Bone marrow (tissue), 2 donors: ENCODE measurements at regions not wholly inside any gene's neighbourhood (a gene's known extent, or its start where the extent isn't known, plus 50 kb on each side); places are given as distances from the start of the nearest gene placed in this dataset.
"Not testable (repeated sequence)": the region's sequence is repeated elsewhere in the genome, so short reads cannot be mapped to it uniquely, and the experiment has no call there.

ENCODE experiments used
- DNase-seq, 2 donors: peaks; one replicate each; lab custom pipeline; 2025; lab: John Stamatoyannopoulos, UW

- DNase-seq, result no peak
These were observed 392.8 kb downstream of the PTH2R start for GRCh38 chr2:208799397-208799796.

DNA sequence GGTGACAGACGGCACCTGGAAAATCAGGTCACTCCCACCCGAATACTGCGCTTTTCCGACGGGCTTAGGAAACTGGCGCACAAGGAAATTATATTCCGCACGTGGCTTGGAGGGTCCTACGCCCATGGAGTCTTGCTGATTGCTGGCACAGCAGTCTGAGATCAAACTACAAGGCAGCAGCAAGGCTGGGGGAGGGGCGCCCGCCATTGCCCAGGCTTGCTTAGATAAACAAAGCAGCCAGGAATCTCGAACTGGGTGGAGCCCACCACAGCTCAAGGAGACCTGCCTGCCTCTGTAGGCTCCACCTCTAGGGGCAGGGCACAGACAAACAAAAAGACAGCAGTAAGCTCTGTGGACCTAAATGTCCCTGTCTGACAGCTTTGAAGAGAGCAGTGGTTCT lies 394.3 kb downstream of the PTH2R start:
- not testable (repeated sequence) for DNase-seq

DNA sequence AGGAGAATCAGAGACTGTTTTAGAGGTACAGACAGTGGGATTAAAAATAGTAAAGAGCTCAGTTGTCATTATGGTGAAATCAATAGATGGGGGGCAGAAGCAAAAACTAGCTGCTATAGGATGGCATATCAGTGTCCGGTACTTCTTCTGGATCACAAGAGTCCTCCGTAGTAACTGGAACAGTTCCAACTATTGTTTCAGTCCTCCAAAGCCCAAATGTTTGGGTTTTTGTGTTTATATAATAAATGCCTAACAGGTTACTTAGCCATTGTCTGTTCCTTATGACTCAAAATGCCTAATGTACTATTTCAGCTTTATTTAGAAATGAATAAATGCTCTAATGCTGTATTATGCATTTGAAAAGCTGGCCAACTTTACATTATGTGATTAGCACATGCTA lies 401.2 kb downstream of the PTH2R start:
- no peak for DNase-seq

DNA sequence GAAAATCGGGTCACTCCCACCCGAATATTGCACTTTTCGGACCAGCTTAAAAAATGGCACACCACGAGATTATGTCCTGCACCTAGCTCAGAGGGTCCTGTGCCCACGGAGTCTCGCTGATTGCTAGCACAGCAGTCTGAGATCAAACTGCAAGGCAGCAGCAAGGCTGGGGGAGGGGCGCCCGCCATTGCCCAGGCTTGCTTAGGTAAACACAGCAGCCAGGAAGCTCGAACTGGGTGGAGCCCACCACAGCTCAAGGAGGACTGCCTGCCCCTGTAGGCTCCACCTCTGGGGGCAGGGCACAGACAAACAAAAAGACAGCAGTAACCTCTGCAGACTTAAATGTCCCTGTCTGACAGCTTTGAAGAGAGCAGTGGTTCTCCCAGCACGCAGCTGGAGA lies 405.3 kb downstream of the PTH2R start:
- not testable (repeated sequence) for DNase-seq

DNA sequence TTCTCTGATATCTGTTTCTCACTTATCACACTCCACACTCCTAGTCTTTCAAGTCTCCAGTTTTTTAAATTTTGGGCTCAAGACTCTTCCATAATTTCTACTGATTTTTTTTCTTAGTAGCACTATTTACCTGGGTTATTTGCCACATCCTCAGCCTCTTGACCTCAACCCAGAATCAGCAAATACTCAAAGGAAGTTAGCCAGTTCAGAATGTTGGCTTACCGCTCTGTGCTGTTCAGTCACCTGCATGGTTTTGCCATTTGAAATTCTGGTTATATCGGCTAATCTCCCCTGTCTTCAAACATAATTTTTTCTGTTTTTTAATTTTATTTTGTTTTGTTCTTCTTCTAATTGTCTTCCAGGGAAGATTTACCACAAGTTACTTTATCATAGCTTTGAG lies 412.6 kb downstream of the PTH2R start:
- DNase-seq, result no peak

- no peak for DNase-seq
These were observed 413.6 kb downstream of the PTH2R start for GRCh38 chr2:208820014-208820688.

GRCh38 chr2:208827109-208827508 lies 420.5 kb downstream of the PTH2R start:
- DNase-seq, result no peak

DNA sequence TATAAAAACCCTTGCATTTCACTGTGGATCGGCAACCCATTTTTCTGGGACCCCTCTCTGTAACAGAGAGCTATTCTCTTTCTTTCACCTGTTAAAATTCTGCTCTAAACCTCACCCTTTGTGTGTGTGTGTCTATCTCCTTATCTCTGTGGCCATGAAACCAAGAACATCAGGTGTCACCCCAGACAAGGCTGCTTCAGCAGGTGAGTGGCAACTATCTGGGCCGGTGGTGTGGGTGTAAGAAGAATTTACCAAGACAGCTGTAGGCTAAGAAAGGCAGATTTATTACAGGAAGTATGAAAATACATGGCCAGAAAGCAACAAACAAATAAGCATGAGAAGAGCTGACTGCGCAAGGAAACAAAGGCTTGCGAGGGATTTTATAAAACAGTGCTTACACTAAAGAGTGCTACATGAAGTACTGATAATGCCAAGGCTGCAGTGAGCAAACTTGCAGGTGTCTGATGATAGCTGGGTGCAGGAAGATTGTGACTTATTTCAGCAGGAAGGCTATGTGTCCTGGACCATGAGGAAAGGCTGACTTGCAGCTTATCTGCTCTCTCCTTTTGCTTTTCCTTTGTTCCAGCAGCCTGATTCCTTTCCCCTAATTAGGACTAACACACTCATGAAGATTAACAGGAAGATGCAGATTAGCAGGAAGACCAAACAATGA lies 421.1 kb downstream of the PTH2R start:
- no peak for DNase-seq

DNA sequence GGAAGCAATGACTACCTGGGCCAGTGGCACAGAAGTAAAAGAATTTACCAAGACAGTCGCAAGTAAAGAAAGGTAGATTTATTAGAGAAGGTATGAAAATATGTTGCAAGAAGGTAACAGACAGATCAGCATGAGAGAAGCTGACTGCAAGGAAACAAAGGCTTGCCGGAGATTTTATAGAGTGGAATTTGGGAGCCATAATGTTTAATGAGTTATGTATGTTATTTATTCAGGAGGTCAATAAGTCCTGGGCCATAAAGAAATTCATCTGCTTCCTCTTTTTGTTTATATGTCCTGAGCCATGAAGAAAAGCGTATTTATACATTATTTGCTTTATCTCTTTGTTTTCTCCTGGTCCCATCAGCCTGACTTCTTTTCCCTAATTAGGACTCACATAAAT lies 423.6 kb downstream of the PTH2R start:
- no peak for DNase-seq

DNA sequence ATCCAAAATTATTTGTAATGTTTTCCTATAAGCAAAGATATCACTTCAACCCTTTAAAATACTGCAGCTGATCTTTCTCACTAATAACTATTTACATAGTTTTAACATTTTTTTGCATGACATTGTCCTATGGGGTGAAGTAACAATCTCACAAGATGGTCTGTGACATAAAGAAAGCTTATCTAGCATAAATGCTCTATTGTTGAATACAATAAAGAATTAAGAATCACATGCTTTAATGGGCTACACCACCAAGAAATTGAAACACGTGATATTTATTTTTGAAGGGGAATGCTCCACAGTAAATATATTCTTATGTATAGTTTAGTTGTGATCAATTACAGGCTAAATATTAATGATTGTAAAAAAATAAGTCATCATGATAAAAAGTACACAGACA lies 441.1 kb downstream of the PTH2R start:
- no peak for DNase-seq

DNA sequence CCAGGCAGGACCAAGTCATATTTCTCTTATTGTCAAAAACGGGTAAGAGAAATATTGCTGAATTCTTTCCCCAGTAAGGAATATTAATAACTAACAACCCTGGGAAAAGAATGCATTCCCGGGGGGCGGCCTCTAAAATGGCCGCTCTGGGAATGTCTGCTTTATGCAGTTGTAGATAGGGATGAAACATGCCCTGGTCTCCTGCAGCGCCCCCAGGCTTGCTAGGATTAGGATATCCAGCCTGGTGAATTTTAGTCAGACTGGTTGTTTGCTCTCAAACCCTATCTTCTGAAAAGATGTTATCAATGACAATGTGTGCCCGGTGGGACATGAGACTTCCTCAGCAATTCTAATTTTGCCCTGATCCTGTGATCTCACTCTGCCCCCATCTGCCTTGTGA lies 448.1 kb downstream of the PTH2R start:
- no peak for DNase-seq

GRCh38 chr2:208867374-208867773 lies 460.8 kb downstream of the PTH2R start:
- DNase-seq, result no peak

DNA sequence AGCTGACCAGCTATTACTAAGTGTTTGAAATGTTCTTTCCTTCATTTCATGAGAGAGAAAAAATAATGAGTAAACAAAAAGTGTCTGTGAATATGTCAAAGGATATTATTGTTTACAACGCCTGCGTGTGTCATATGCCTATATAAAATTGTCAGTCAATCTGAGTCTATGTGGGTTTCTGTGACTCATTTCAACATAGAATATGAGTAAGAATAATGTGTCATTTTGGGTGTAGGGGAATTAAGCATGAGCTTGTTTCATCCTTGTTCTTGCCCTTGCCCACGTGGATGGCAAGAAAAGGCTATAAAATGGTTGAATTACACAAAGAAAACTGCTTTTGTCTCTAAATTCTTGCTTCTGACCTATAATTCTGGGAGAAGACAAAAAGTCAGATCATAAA lies 466.0 kb downstream of the PTH2R start:
- DNase-seq, result no peak

DNA sequence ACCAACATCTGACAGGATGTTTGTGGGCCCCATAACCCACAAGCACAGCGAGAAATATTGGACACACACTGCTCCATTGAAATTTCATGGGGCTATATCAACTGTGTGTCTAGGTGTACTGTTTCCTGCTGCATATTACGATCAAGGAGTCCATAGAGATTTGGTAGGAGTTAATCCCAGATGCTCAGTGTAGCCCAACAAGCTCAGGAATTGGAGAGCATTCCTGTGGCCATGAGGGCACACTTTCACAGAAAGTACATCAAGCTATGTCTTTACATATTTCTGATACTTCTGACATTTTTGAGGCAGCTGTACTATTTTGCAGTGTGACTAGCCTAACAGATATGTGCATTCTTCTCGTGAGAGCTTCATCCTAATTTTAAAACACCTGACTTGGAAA lies 473.1 kb downstream of the PTH2R start:
- DNase-seq, result no peak

- DNase-seq, result no peak
These were observed 473.6 kb downstream of the PTH2R start for GRCh38 chr2:208880171-208880570.

DNA sequence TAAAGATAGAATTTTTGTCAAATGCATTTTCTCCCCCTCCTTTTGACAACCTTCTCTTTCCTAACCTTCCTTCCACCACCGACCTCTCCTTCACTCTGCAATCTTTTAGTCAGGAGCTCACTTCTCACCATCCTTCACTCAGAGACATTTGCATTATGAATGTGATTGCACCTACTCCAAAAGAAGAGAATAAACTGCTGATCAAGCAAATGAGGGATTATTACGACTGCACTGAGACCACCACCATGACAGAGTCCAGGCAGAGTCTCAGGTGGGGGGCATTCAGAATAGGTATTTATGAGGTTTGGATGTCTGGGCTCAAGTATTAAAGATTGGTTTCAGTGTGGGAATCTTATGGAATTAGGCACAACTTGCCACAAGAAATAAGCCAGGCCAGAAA lies 483.9 kb downstream of the PTH2R start:
- DNase-seq, result no peak

- DNase-seq, result no peak
These were observed 485.6 kb downstream of the PTH2R start for GRCh38 chr2:208892203-208892602.

- no peak for DNase-seq
These were observed 499.7 kb downstream of the PTH2R start for GRCh38 chr2:208906330-208906729.

GRCh38 chr2:208915401-208915800 lies 508.4 kb upstream of the MAP2 start:
- DNase-seq, result no peak

- DNase-seq, result no peak
These were observed 507.0 kb upstream of the MAP2 start for GRCh38 chr2:208916881-208917280.

DNA sequence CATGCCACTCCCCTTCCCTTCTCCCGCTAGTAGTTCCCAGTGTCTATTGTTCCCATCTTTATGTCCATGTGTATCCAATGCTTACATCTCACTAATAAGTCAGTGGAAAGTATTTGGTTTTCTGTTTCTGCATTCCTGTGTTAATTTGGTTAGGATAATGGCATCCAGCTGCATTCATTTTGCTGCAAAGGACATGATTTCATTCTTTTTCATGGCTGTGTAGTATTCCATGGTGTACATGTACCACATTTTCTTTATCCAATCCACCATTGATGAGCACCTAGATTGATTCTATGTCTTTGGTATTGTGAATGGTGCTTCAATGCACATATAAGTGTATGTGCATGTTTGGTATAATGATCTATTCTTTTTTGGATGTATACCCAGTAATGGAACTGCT lies 502.5 kb upstream of the MAP2 start:
- DNase-seq, result not testable (repeated sequence)

GRCh38 chr2:208927867-208928266 lies 496.0 kb upstream of the MAP2 start:
- no peak for DNase-seq

DNA sequence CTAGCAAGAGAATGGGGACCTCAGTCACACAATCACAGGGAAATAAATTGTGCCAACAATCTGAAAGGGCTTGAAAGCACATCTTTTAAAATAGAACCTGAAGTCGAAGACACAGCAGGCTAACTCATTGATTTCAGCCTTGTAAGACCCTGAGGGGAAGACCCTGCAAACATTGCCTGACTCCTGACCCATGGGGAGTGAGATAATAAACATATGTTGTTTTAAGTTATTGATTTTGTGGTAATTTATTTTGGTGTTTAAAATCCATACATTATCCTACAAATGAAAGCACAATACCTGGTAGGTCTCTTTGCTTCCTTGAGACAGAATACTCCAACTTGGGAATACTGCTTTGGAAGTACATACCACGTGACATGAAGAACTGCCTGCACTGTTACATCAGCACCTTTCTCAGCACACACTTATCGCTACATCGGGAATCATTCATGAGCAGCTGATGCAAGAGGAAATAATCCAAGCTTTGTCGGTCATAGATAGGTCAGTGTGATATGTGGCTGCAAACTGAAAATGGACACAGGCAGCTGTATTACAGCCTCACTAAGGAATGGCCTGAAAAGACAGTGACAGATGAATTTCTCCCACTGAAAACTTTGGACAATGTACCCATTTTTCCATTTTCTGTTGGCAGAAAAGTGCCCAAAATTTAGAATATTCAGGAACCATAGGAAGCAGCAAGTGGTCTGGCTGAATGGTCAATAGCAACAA lies 494.5 kb upstream of the MAP2 start:
- no peak for DNase-seq
